GM19035 (cell line): ENCODE measurements at regions not wholly inside any gene's neighbourhood (a gene's known extent, or its start where the extent isn't known, plus 50 kb on each side); places are given as distances from the start of the nearest gene placed in this dataset.
A peak's percentile ranks its signal among the peaks of the same experiment; 100 is the strongest.

Source experiments
- ATAC-seq: cut with Tn5 transposase; IDR thresholded peaks from one replicate; pipeline ENCODE4 v1.9.1; 2021; ENCODE audit not compliant: unreplicated experiment

- no peak for ATAC-seq
Measured at GRCh38 chr1:9179463-9180110, 50.7 kb upstream of the GPR157 start.

DNA sequence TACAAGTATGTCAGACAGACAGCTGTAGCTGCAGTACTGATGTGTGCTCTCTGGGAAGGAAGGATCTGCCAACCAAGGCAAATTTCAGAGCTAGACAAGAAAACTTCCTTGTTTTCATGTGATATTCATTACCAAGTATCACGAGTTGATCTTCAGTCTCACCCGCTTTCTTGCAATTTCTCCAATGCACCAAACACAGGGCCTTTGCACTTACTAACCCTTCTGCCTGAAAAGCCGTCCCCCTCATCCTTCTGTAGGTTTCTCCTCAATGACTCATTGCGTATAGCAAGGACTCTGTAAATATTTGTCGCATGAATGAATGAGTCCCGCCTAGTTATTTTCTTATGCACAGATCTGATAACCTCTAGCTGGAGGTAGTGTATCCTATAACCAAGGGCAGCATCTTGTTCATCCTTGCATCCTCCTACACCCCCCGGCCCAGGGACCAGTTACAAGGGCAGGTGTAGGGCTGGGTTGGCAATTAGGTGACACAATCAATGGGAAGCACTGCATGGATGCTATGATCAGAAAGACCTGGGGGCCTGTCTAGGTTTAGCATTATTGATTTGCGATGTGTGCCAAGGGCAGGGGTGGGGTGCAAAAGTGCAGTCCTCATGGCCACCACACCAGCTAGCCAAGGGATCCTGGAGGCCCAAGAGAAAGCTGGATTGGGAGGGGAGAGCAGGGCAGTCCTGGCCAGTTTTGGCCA is 51.4 kb upstream of the GPR157 start:
- no peak for ATAC-seq

DNA sequence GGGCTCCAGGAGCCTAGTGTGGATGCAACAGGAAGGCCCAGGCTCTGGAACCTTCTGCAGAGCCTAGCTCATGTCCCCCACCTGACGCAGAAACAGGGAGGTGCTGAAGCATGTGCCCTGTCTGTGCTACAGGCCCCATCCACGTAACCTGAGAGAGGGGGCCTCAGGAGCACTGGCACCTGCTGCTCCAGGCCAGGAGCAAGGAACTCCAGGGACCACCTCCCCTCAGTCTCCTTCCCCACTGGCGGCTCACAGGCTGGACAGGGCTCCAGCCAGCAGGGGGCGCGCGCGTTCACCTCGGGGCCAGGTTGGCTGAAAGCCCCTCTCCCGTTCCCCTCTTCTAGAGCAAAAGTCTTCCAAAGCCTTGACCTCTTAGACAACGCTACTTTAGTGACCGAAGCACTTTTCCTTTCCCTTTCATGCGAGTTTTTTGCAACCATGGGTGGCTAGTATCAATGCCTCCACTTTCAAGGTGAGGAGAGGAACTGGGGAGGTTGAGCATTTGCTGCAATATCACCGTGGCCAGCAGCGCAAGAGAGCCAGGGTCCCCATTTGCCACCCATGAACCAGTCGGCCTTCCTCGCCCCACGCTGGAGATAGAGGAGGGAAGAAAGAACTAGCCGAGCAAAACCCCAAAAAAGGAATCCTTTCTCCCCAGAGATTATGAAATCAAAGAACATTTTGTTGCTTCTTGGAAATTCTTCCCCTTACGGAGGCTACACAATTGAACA is 52.4 kb upstream of the GPR157 start:
- peak; percentile 43 for ATAC-seq

DNA sequence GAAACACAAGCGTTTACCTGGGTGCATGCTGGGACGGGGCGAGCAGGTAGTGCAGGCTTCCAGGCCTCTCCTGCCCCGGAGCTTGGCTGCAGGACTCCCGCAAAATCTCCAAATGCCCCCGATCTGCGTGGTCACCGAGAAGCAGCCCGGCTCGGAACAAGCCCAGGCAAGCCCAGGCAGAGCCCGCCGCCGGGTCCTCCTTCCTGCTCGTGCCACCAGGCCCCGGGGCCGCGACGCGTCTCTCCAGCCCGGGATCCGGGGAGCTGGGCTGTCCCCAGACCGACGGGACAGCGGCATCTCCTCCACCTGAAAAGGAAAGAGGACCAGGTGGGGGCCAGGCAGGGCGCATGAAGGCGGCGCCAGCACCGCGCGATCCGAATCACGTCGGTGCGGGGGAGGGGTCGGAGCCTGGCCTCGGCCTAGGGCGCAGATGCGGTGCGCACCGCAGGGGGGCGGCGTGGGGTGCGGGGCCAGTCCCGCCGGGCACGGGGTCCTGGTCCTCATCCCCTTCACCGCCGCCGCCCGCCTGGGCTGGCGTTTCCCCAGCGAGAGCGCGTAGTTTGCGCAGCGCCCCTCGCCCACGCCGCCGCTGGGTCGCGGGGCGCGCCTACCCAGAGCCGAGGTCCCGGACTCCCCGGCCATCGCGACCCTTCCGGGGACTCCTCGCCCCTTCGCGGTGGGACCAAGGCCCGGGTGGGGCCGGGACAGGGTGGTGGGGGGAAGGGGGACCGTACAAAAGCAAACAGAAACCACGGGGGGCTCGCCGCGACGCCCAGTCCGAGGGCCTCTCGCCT is 52.4 kb upstream of the H6PD start:
- ATAC-seq = peak; percentile 40

DNA sequence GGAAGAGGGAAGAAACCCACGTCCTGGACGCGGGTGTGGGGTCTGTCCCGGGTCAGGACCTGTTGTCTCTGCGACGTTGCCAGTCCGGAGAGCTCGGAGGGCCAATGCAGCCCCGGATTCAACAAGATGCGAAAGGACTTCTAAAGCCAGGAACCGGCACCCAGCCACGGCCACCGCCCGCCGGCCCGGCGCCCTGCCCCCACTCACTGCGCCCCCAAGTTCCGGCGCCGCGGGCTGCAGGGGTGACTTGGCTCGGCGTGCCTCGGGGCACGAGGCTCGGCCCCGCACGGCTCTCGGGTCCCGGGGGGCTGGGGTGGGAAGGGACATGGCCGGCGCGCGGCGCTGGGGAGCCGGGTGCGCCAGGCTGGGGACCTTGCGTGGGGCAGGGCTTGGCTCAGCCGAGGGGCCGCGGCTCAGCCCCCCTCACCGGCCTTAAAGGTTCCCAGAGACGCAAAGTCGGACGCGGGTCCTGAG is 51.8 kb upstream of the H6PD start:
- ATAC-seq = no peak

GRCh38 chr1:9183441-9183840 is 51.1 kb upstream of the H6PD start:
- no peak for ATAC-seq

- no peak for ATAC-seq
Measured at GRCh38 chr1:9183898-9184297, 50.7 kb upstream of the H6PD start.

DNA sequence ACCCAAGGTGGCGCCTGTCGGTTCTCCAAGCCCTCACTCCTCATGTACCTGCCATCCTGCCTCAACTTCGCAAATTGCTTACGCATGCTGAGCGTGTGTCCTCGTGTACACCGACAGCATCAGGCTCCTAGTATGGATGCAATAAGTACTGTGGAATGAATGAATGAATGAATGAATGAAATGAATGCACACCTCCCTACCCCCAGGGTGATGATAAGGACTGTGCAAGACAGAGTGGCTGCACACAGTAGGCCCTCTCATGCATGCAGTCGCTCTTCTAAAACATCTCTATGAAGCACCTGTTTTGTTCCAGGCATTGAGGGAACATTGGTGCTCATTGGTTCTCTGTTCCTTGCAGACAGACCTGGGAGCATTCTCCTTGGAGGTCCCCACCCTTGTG is 49.8 kb upstream of the H6PD start:
- ATAC-seq = no peak
